IMR-90 (cell line): ENCODE measurements at regions not wholly inside any gene's neighbourhood (a gene's known extent, or its start where the extent isn't known, plus 50 kb on each side); places are given as distances from the start of the nearest gene placed in this dataset.

ENCODE experiments used
- ATAC-seq: fragments of 200-7000 bp; cut with Tn5 transposase; 2 replicates; pipeline ENCODE4 v1.9.1; 2020; ENCODE audit warnings: low read depth, mild to moderate bottlenecking, moderate library complexity
- BruUV-seq: library from RNA; stranded (reverse); fragments of 400-500 nt; replicated peaks from 2 replicates; lab custom pipeline; 2021; lab: Mats Ljungman, UMichigan
- CTCF ChIA-PET: fragments of 300-600 bp; formaldehyde crosslinking; extraction: SDS; loops from one replicate; lab custom pipeline; 2021; ENCODE audit warnings: antibody characterized with exemption; lab: Yijun Ruan, JAX
- POLR2A ChIA-PET: fragments of 300-600 bp; sonication (Branson Sonifier 250); formaldehyde crosslinking; loops from one replicate; lab custom pipeline; 2022; ENCODE audit warnings: antibody characterized with exemption; ENCODE audit not compliant: unreplicated experiment; lab: Charles Lee
- DNase-seq: peaks from one replicate; pipeline ENCODE4 v3.0.0; 2013
- H2AFZ ChIP-seq: replicated peaks from 2 replicates; pipeline ENCODE3; 2013; ENCODE audit warnings: low read length, mild to moderate bottlenecking; ENCODE audit not compliant: poor library complexity
- H2AK5ac ChIP-seq: 2 replicates; pipeline ENCODE4 v1.6.1; 2013; ENCODE audit warnings: low read depth, low read length, inconsistent platforms
- H2AK9ac ChIP-seq: replicated peaks from 2 replicates; pipeline ENCODE3; 2013; ENCODE audit warnings: mild to moderate bottlenecking, low read depth, low read length, moderate library complexity; ENCODE audit not compliant: poor library complexity
- H2BK120ac ChIP-seq: 2 replicates; pipeline ENCODE4 v1.6.1; 2013; ENCODE audit warnings: low read depth, low read length, inconsistent platforms
- H2BK15ac ChIP-seq: 3 replicates; pipeline ENCODE4 v1.6.1; 2013; ENCODE audit warnings: low read depth, low read length, inconsistent platforms
- H2BK20ac ChIP-seq: 2 replicates; pipeline ENCODE4 v1.6.1; 2013; ENCODE audit warnings: low read depth, mild to moderate bottlenecking, inconsistent platforms, low read length, moderate library complexity
- H2BK5ac ChIP-seq: 2 replicates; pipeline ENCODE4 v1.6.1; 2013; ENCODE audit warnings: mild to moderate bottlenecking, low read depth, low read length, inconsistent platforms; ENCODE audit not compliant: poor library complexity, severe bottlenecking
- H3K14ac ChIP-seq: replicated peaks from 2 replicates; pipeline ENCODE4 v1.6.1; 2013; ENCODE audit warnings: low read depth, low read length, inconsistent platforms
- H3K18ac ChIP-seq: 2 replicates; pipeline ENCODE4 v1.6.1; 2013; ENCODE audit warnings: low read depth, low read length, control low read depth
- H3K23ac ChIP-seq: 2 replicates; pipeline ENCODE4 v1.6.1; 2013; ENCODE audit warnings: low read depth, low read length, inconsistent platforms
- H3K27ac ChIP-seq: 2 replicates; pipeline ENCODE4 v1.5.1; 2013; ENCODE audit warnings: mild to moderate bottlenecking, control low read depth, low read length; ENCODE audit not compliant: insufficient read depth
- H3K27me3 ChIP-seq: 2 replicates; pipeline ENCODE4 v1.6.1; 2013; ENCODE audit warnings: low read length; ENCODE audit not compliant: control insufficient read depth, insufficient read depth
- H3K36me3 ChIP-seq: 2 replicates; pipeline ENCODE4 v1.6.1; 2013; ENCODE audit warnings: low read length, mixed read lengths; ENCODE audit not compliant: control insufficient read depth, insufficient read depth
- H3K4ac ChIP-seq: 2 replicates; pipeline ENCODE4 v1.6.1; 2013; ENCODE audit warnings: low read depth, low read length, inconsistent platforms
- H3K4me1 ChIP-seq: 2 replicates; pipeline ENCODE4 v1.6.1; 2013; ENCODE audit warnings: low read length, mixed read lengths; ENCODE audit not compliant: control insufficient read depth, insufficient read depth
- H3K4me2 ChIP-seq: 2 replicates; pipeline ENCODE4 v1.6.1; 2013; ENCODE audit warnings: low read depth, mild to moderate bottlenecking, control low read depth, low read length, moderate library complexity
- H3K4me3 ChIP-seq: 2 replicates; pipeline ENCODE4 v1.5.1; 2013; ENCODE audit warnings: low read depth, mild to moderate bottlenecking, control low read depth, low read length, moderate library complexity; ENCODE audit not compliant: insufficient read depth
- H3K56ac ChIP-seq: 2 replicates; pipeline ENCODE4 v1.6.1; 2013; ENCODE audit warnings: low read length, inconsistent platforms; ENCODE audit not compliant: insufficient read depth; ENCODE audit errors: extremely low read depth
- H3K79me1 ChIP-seq, 2 experiments: 2 replicates each; pipeline ENCODE4 v1.6.1; 2013; ENCODE audit warnings: low read length in 2 of 2, inconsistent platforms in 1 of 2, low read depth in 1 of 2
- H3K9ac ChIP-seq: 2 replicates; pipeline ENCODE4 v1.6.1; 2013; ENCODE audit warnings: low read depth, low read length, control low read depth
- H3K9me1 ChIP-seq: 2 replicates; pipeline ENCODE4 v1.6.1; 2013; ENCODE audit warnings: low read length, inconsistent platforms; ENCODE audit not compliant: insufficient read depth
- H3K9me3 ChIP-seq: 2 replicates; pipeline ENCODE4 v1.6.1; 2013; ENCODE audit warnings: low read length; ENCODE audit not compliant: control insufficient read depth, insufficient read depth
- H4K20me1 ChIP-seq: 2 replicates; pipeline ENCODE4 v1.6.1; 2013; ENCODE audit warnings: low read length, inconsistent platforms; ENCODE audit not compliant: insufficient read depth
- H4K5ac ChIP-seq: 2 replicates; pipeline ENCODE4 v1.6.1; 2013; ENCODE audit warnings: mild to moderate bottlenecking, low read depth, low read length, control low read depth
- H4K8ac ChIP-seq, 2 experiments: 2 replicates each; pipeline ENCODE4 v1.6.1; 2013; ENCODE audit warnings: low read depth in 2 of 2, low read length in 2 of 2, control low read depth in 1 of 2, inconsistent platforms in 1 of 2
- H4K91ac ChIP-seq: 2 replicates; pipeline ENCODE4 v1.6.1; 2013; ENCODE audit warnings: low read depth, low read length, inconsistent platforms; ENCODE audit not compliant: insufficient read depth
- ELK1 ChIP-seq: fragments of 150-350 bp; IDR thresholded peaks from 2 replicates; pipeline ENCODE4 v1.6.1; 2016; ENCODE audit warnings: low read depth, mild to moderate bottlenecking, low read length, moderate library complexity, borderline replicate concordance
- POLR2A ChIP-seq: IDR thresholded peaks from 2 replicates; pipeline ENCODE4 v1.6.1; 2012; ENCODE audit warnings: mild to moderate bottlenecking, low read depth, low read length
- WGBS, 2 experiments: methylation state at CpG; one replicate each; pipeline versions ENCODE4 v1.1.5 to v1.1.7; 2013; ENCODE audit warnings: missing lambda C conversion rate in 2 of 2; ENCODE audit not compliant: insufficient read length in 1 of 2; ENCODE audit errors: extremely low coverage in 2 of 2; 5-methylcytosine and 5-hydroxymethylcytosine counted together
- dilution Hi-C: fragments of 300-500 bp; cut with HindIII; formaldehyde crosslinking; loops from one replicate; pipeline ENCODE4 v1.14.3; 2018; ENCODE audit warnings: low sequenced_read_pairs; ENCODE audit not compliant: unreplicated experiment
- in situ Hi-C: fragments of 300-500 bp; cut with MboI; formaldehyde crosslinking; loops from 3 replicates; pipeline ENCODE4 v1.14.3; 2019; ENCODE audit warnings: low sequenced_read_pairs, inconsistent platforms, mixed read lengths
- intact Hi-C: fragments of 100-400 bp; cut with micrococcal nuclease; formaldehyde crosslinking; loops from 2 replicates; pipeline ENCODE4 v1.10.0; 2022

- TF ChIP-seq ELK1, result no peak
- TF ChIP-seq POLR2A, result no peak
Measured at GRCh38 chr2:128876986-128877983, 558.6 kb upstream of the HS6ST1 start (continued).

DNA sequence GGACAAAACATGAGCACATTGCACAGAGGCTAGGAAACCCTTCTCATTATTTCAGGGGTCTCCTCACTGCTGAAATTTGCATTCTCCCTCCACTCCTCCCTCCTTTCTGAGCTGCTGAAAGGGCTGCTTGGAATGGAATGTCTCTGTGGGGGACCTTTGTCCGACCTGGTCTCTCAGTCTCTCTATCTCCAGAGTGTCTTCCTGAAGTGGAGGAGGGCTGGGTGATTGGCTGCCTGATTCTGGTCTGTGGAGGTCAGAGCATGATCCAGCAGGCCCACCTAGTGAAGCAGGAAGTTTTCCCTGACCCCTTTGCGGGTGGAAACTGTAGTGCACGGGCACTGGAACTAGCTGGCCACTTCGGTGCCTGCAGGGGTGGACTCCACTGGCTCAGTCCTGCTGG is 560.5 kb upstream of the HS6ST1 start:
- H4K5ac ChIP-seq, result no peak overlapping the region
- DNase-seq, result no peak

More for the DNA sequence above, 560.5 kb upstream of the HS6ST1 start:
- WGBS, 2 experiments, result 52% methylated on average over 3 of the region's 4 CpGs; no CpG with 5 or more reads in 1 of the 2 experiments
- no peak overlapping the region for H4K8ac ChIP-seq
- no peaks in the 10 kb centered on the region for H3K9me1 ChIP-seq
- in situ Hi-C loops (no loop called here), intact Hi-C loops (no loop called here), dilution Hi-C loops (no loop called here)
- no peak overlapping the region for H3K56ac ChIP-seq
- ChIA-PET CTCF (no interaction called here), POLR2A (no interaction called here)
- no peaks in the 10 kb centered on the region for H3K79me1 ChIP-seq
- no peak for ATAC-seq
- no peak overlapping the region for H2AK5ac ChIP-seq
- no peak overlapping the region for H2BK15ac ChIP-seq
- no peaks in the 10 kb centered on the region for H3K9me3 ChIP-seq
- H2BK5ac ChIP-seq, result no peak overlapping the region
- TF ChIP-seq ELK1, result no peak
- no peak overlapping the region for H3K4me3 ChIP-seq
- no peak overlapping the region for H3K27ac ChIP-seq
- H3K36me3 ChIP-seq, result no peaks in the 10 kb centered on the region
- no peak overlapping the region for H3K4ac ChIP-seq
- no peak overlapping the region for H3K9ac ChIP-seq
- no peak overlapping the region for H2AFZ ChIP-seq
- no peak overlapping the region for H2BK120ac ChIP-seq
- H3K4me2 ChIP-seq, result no peak overlapping the region
- no peaks in the 10 kb centered on the region for H4K20me1 ChIP-seq
- no peak overlapping the region for H3K18ac ChIP-seq
- H3K23ac ChIP-seq, result no peak overlapping the region
- no peak overlapping the region for H2BK20ac ChIP-seq
- H3K14ac ChIP-seq, result no peak overlapping the region
- H3K4me1 ChIP-seq, result no peaks in the 10 kb centered on the region
- H4K91ac ChIP-seq, result no peak overlapping the region
- H3K27me3 ChIP-seq, result no peaks in the 10 kb centered on the region
- no peak overlapping the region for H2AK9ac ChIP-seq
- BruUV-seq, result no TSS peak
